GM12891 (cell line): ENCODE measurements at regions not wholly inside any gene's neighbourhood (a gene's known extent, or its start where the extent isn't known, plus 50 kb on each side); places are given as distances from the start of the nearest gene placed in this dataset.

Source experiments
- POLR2A ChIP-seq: IDR thresholded peaks from 2 replicates; pipeline ENCODE4 v1.6.1; 2011; ENCODE audit warnings: low read depth, low read length, control low read depth
- SPI1 ChIP-seq: IDR thresholded peaks from 2 replicates; pipeline ENCODE4 v1.6.1; 2011; ENCODE audit warnings: low read depth, low read length, control low read depth
- TAF1 ChIP-seq: IDR thresholded peaks from 2 replicates; pipeline ENCODE4 v1.6.1; 2011; ENCODE audit warnings: low read depth, low read length, control low read depth

GRCh38 chr1:244296447-244296846 is 155.3 kb downstream of the ADSS2 start:
- TF ChIP-seq TAF1: no peak
- TF ChIP-seq SPI1: no peak
- no peak for TF ChIP-seq POLR2A
